ENCODE measurements at regions not wholly inside any gene's neighbourhood (a gene's known extent, or its start where the extent isn't known, plus 50 kb on each side); places are given as distances from the start of the nearest gene placed in this dataset.
A peak's percentile ranks its signal among the peaks of the same experiment; 100 is the strongest.

DNA sequence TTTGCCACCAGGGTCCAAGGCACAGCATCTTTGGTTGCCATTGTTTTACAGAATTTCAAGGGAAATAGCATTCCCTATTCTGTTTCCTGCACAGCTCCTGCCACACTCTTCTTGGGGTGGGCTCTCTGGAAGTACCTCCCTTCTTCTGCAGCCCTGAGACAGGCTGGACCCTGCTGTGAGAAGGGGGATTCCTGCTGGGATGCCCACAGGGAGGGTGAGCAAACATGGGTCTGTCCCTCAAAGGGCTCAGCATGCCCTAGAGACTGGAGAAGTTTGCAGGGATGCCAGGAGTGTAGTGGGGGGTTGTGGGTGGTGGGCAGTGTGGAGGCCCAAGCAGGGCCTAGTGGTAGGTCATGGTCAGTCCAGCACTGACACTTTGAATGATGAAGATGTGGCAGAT lies 222.2 kb upstream of the GPR26 start:
- DNase-seq (ENCODE audit: extremely low spot score, insufficient read length, low read depth) = no peak
- FAIRE-seq = no peak

DNA sequence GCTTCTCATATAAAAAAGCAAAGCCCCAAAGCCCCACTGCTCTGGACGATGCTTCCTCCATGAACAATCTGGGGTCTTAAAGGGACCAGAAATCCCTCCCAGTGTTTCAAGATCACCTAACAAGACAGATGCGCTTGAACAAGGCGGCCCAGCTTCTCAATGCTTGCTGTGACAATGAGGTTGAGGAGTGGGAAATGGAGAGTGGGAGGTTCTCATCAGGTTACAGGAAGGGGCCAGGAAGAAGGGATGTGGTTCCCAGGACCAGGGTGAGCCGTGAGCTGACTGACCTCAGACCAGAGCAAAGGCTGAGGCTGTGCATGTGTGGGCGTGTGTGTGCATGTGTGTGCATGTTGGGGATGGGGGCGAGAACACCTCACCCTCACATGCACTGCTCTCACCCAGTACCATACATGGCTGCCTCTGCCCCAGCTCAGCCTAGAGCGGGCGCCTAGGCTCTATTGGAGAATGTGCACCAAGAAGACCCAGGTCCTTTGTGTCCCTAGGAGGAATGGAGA lies 220.8 kb upstream of the GPR26 start:
- DNase-seq (ENCODE audit: extremely low spot score, insufficient read length, low read depth) (no peak), FAIRE-seq (no peak)

DNA sequence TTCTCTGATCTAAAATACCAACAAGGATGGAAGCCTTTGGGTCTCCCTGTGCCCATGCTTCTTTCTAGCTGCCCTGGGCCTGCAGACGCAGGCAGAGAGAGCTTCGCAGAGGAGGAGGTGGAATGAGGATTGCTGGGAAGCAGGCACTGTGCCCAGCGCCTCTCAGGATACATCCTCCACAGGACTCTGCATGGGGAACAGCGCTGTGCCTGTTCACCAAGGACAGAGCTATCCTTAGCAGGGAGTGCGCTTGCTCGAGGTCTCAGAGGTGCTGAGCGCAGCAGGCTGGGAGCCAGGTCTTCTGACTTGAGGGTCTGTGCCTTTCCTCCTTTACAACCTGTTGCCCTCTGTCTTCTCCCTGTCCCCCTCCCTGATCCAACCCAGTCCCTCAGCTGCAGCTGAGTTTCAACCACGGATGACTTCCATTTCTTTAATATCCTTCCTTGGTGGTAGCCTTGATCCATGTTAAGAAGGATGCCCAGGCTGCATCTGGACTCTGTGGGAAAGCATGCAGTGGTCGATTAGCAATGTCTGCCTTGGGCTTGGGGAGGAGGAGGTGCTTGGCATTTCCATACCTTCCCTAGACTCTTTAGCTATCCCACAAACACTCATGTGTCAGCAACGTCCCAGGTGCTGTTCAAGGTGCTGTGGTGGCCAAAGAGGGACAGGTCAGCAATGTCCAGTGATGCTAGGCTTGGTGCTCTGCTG lies 219.6 kb upstream of the GPR26 start:
- no peak for FAIRE-seq

DNA sequence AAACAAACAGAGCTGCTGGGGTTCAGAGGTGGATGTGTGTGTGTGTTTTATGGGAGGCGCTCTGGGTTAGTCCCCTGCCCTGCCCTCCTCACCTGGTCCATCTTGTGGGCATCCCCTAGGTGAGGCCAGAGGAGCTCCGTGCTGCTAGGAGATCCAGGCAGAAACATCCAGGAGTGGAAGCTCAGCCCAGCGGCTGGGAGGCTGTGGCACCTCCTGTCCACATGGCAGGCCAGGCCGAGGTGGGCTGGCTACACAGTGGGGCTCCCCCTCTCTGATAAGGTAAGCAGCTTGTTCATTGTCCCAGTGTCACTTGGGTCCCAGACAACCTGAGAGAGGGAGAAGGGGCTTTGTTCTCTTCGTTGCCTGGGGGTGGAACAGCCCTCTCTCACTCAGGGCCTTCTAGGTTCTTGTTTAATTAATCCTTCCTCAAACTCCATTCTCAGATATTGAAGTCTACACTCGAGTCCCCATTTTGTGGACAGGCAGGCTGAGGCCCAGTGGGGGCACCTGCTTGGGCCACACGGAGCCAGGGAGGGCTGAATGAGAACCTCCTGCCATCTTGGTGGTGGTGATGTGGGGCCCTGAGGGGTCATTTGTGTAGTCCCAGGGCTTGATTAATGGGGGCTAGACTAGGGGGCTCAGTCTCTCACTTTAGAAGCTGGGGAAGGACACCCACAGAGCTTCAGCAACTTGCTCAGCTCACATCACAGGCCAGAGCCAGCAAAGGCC lies 216.8 kb upstream of the GPR26 start:
- no peak for DNase-seq (ENCODE audit: extremely low spot score, insufficient read length, low read depth)
- no peak for FAIRE-seq

More for the DNA sequence above, 219.6 kb upstream of the GPR26 start:
- DNase-seq (ENCODE audit: extremely low spot score, insufficient read length, low read depth) = no peak

DNA sequence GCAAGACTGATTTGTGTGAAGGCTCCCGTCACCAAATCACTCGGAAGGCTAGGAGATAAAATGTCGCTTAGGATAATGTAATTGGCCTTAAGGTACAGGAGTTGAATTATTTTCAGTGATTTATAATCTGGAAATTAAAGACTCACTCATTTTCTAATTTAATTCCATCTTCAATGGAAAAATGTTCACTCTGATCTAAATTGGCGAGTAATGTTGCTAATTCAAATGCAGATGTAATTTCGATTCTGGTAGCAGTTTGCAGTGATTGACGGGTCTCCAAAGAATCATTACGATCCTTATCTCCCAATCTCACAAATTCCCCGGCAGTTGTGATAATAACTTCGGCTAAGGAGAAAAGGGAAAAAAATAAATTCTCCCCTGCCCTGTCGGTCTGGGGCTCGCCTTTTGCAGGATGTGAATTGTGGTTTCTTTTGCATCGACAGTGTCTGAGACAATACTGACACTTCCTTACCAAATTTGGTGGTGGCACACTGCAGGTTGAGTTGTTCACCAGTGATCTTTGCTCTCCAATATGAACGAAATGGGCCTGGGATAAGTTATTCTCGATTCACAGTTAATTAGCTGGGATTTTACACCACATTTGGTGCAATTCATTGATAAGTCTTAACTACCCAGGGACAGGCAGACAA lies 215.1 kb upstream of the GPR26 start:
- DNase-seq (ENCODE audit: extremely low spot score, insufficient read length, low read depth) (no peak), FAIRE-seq (peak; percentile 46)

DNA sequence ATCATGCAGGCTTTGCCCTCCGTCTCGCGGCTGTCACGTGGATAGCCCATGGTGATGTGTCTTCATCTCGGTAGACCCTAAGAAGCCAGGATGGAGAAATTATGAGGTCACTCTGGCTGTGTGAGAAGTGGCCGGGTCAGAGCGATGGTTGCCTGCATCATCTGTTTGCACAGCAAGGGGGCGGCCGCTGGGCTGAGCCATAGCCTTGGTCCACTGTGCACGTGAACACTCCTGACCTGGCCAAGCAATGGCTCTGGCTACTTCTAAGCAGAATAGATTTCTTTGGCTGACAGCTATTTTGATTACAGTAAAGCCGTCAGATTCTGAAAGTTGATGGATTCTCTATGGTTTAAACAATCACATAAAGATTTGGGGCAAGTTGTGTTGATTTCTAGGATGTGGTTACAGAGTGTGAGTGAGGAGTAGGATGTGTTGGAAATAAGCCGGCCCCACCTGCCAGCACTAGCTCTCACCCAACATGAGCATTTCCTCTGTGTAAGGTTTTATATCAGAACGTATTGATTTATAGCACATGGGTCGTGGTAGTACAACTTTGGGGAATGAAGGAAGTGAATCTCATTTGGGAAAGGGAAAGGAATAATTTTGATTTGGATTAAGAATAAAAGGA lies 214.4 kb upstream of the GPR26 start:
- FAIRE-seq (no peak), DNase-seq (ENCODE audit: extremely low spot score, insufficient read length, low read depth) (no peak)

DNA sequence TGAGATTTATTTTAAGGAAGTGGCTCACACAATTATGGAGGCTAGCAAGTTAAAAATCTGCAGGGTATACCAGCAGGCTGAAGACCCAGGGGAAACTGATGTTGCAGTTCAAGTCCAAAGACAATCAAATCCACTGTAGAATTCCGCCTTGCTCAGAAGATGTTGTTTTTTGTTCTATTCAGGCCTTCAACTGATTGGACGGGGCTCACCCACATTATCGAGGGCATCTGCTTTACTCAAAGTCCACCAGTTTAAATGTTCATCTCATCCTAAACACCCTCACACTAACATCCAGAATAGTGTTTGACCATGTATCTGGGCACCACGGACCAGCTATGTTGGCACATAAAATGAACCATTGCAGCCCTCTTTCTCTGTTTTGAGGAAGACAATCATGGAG lies 211.2 kb upstream of the GPR26 start:
- DNase-seq (ENCODE audit: extremely low spot score, insufficient read length, low read depth) = no peak
- no peak for FAIRE-seq

DNA sequence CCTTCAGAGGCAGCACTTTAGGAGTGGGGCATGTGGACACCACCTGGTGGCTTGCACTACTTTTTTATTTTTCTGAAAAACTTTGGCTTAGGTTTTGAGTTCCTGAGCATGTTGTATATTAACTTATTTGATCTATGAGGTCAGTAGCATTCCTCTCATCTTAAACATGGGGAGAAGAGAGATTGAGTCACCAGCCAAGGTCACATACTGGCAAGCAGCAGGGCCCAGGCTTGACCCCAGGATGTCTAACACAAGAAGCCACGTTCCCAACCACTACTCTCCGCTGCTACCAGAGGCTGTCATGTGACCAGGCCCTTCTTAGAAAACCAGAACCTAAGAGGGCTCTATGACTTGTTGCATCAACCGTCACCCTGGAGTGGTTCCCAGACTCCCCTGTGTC lies 210.3 kb upstream of the GPR26 start:
- FAIRE-seq (no peak), DNase-seq (ENCODE audit: extremely low spot score, insufficient read length, low read depth) (no peak)

DNA sequence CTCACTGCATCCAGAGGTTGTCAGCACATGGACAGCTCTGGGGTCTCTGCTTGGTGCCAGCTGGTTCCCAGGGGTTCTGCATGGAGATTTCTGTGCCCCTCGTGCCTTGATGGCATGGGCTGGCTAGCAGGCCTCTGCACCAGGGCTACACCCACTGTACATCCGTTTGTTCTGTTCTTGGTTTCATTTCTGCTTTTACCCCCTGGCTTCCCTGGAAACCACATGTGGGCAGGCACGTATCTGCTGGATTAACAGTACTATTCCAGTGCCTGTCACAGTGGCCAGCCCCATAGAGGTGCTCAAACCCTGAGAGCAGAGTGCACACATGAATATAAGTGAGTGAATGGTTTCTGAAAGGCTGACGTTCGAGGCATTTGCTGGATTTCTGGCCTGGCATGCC lies 207.2 kb upstream of the GPR26 start:
- DNase-seq (ENCODE audit: extremely low spot score, insufficient read length, low read depth) (no peak), FAIRE-seq (no peak)

DNA sequence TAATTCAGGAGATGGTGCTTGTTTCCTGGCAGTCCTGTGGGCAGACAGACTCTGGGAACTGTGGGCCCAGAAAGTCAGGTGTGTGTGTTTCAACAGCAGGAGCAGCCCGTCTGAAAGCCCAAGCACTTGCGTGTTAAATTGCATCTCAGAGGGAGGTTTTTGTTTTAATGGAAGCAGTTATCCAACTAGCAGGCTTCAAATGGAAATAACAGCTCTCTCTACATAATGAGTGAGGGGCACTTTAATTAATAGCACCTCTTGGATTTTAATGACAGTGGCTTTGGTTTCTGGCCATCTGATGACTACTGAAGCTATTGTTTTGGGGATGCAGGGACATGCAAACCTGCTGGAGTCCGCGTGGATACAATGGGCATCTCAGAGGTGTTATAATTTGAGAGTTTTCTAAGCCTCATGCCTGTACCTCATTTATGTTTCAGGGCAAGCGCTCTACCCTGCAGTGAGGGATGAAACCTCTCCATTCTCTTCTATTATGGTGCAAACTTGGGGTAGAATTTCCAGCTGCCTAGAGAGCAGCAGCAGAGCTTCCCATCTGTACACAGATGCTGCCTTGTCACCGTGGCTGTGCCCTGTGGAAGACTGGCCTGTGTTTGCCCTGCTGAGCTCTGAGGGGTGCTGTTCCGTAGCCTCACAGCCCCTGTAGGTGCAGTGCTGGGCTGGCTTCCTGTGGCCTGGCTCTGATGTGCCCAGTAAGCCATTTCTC lies 206.6 kb upstream of the GPR26 start:
- FAIRE-seq (no peak), DNase-seq (ENCODE audit: extremely low spot score, insufficient read length, low read depth) (no peak)

DNA sequence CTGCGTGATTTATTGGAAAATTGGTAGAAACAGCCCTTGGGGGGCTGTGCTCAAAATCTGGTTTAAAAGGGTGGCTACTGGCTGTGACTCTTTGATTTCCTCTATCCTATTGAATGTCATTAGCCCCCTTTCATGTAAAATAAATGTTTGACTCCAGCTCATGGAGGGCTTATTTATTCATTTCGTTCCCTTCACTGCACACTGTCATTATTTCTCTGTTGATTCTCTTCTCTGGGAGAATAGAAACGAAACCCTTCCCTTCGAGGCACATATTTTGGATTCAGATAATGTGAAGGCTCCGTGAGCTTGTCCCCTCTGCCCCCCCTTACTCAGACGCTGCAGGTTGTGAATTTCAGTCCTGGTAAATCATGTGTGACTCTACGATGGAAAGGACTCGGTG lies 203.9 kb upstream of the GPR26 start:
- DNase-seq (ENCODE audit: extremely low spot score, insufficient read length, low read depth) (no peak), FAIRE-seq (no peak)

DNA sequence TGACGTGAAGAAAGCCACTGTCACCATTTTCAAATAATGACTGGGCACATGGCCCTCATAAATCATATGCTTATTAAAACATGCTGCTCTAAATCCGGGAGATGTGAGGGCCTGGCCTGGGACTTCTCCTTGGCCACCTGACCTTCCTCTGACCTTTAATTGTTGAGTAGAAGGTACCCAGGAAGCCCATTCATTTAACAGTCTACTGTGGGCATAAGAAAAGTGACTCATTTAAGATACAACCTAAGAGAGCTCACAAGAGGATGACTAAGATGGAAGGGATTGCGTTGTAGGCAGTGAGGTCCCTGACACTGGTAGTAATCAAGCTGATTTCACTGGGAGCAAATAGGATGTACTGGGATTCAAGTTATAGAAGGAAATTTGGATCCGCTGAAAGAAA lies 203.4 kb upstream of the GPR26 start:
- DNase-seq (ENCODE audit: extremely low spot score, insufficient read length, low read depth) = no peak
- no peak for FAIRE-seq

DNA sequence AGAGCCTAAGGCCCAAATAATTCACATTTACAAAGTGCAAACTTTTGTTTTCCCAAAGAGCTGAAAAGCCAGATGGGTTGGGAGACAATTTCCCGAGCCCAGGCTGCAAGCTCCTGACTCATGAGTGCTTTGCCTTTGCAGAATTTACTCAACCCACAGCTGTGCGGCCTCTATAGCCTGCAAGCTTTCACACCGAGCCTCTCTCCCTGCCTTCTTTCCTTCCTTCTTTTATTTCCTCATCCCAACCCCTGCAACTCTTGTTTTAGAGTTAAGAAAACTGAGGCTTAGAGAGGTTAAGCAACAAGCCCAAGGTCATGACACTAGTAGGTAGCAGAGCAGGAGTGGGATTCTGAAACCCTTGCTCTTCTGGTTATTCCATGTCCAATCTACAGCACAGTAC lies 203.0 kb upstream of the GPR26 start:
- no peak for DNase-seq (ENCODE audit: extremely low spot score, insufficient read length, low read depth)
- FAIRE-seq = no peak

DNA sequence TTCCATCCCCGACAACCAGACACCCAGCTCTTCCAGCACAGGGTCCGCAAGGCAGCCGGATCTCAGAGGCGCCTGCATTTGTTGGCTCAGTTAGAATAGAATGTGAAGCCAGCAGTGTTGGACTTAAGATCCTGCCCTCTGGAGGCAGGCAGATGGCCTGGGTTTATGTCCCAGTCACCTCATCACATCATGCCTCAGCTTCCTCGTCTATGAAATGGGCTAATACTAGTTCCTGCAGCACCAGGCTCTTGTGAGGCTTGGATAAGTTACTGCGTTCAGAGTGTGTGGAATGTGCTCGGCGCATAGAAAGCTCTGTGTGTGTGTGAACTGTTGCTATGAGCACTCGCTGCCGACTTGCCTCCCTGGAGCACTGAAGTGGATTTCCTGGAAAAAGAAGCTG lies 202.5 kb upstream of the GPR26 start:
- FAIRE-seq (no peak), DNase-seq (ENCODE audit: extremely low spot score, insufficient read length, low read depth) (no peak)

DNA sequence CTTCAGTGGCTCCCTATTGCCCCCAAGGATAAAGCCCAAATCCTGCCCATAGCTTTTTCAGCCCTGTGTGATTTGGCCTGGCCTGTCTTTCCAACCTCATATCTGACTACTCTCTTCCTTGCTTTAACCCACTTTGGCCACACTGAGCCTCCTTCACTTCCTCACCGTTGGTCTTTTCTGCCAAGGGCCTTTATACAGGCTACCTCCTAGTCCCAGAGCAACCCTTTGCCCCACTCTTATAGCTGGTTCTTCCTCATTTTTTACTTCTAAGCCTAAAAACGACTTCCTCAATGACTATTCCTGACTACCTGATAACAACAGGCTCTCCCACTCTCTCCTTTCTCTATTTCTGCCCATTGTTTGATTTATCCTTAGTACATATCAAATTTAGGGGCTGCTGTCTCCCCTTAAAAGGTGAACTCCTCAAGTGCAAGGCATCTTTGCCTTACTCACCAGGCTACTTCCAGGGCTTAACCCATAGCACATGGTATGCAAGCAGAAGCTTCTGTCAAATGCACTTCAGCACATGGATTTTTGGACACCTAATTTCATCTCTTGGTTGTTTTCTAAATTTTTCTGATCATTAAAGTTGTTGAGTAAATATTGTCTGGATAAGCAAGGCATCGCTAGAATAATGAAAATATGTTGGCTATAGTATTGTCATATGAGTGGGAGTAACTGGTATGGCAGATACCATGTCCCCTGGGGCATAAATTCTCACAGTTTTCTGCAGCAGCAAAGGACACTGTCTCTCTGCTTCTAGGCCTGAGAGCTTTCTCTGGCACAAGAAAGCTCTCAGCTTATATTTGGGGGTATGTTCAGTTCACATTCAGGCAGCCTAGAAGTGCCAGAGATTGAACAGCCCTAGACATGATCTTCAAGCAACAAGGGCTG lies 201.5 kb upstream of the GPR26 start:
- FAIRE-seq = no peak

DNA sequence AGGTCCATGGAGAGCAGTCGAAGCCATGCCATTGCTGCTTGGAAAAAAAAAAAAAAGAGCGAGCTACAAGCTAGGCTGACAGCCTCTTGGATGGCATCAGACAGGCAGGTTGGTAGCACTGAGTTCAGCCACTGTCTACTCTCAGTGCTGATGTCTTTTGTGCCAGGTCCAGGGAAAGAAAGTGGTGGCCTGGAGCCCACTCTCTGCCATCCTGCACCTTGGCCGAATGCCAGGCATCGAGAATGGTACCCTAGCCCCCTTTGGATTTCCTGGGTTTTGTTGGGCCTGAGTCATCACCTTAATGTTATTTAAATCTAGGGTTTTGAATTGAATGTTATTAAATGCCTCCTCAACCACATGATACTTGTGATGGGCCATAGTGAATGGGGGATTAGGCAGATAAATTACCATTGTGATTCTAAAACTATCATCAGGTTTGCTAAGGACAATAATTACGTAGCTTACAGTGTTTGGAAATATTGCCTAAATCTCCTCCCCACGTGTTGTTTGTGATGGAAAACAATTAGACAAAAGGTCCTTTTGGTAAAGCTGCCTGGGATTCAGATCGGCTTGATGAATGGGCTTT lies 195.7 kb upstream of the GPR26 start:
- no peak for FAIRE-seq

More for the DNA sequence above, 201.5 kb upstream of the GPR26 start:
- DNase-seq (ENCODE audit: extremely low spot score, insufficient read length, low read depth) = no peak

DNA sequence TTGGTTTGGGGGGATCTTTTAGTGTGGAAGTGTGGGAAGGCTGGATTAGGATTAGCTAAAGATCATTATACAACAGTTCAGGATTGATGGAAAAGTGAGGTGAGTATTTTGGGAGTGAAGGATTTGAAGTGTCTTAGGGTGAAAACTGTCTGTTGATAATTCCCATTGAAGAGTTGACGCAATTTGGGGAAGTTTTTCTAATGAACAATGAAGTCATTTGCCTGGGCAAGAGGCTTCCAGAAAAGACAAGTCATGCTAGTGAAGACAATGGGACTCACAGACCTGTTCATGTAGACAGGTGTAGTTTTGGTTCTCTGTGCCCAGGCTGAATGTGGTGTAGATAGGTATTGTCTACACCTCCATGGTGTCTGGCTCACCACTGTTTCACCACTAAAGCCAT lies 194.3 kb upstream of the GPR26 start:
- FAIRE-seq = no peak
- no peak for DNase-seq (ENCODE audit: extremely low spot score, insufficient read length, low read depth)

More for the DNA sequence above, 195.7 kb upstream of the GPR26 start:
- DNase-seq (ENCODE audit: extremely low spot score, insufficient read length, low read depth) = no peak

DNA sequence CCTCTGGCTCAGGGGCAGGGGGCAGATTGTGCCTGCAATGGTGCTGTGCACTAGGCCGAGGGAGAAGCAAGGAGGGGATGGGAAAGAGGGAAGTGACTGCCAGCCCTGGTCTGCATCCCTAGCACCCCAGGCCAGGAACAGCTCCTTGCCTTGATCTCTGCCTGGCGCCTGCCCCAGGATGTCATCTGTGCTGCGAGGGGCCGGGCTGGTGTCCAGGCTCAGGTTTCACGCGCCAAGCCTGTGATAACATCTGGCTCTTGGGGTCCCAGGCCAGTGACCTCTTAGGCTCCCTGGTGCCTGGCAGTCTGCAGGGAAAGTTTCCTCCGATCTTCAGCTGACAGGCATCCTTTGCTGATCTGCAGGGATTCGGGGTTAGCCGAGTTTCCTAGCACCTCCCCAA lies 193.5 kb upstream of the GPR26 start:
- FAIRE-seq = no peak
- no peak for DNase-seq (ENCODE audit: extremely low spot score, insufficient read length, low read depth)

DNA sequence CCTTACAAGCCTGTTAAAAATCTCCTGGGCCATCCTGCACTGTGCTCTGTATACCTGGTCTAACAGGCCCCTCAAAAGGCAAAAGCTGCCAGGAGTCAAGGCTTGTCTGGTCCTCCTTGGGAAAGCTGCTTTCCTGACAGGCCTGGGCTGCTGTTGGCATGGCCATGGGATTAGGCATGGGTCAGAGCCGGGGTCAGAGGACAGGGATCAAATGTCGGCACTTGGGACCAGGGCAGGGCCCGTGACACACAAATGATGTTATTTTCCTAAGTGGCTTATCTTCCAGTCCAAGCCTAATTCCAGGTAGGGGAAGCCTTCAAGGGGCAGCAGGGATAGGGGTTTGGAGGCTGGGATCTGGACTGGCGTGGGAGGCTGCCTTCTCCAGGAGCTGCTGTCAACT lies 191.5 kb upstream of the GPR26 start:
- DNase-seq (ENCODE audit: extremely low spot score, insufficient read length, low read depth) (no peak), FAIRE-seq (no peak)

Measured in GM18507 (cell line).